Astrocyte (in vitro differentiated cells and primary cell): ENCODE measurements at regions not wholly inside any gene's neighbourhood (a gene's known extent, or its start where the extent isn't known, plus 50 kb on each side); places are given as distances from the start of the nearest gene placed in this dataset.

Experiments used
- DNase-seq: peaks from one replicate; pipeline ENCODE4 v3.0.0-alpha.2; 2010; ENCODE audit warnings: low read depth
- FAIRE-seq: peaks from 2 replicates; lab custom pipeline; 2011; peaks lifted over from hg19 to GRCh38; lab: Jason Lieb, UNC
- H2AFZ ChIP-seq: 2 replicates; pipeline ENCODE4 v1.6.0; 2012; ENCODE audit warnings: low read depth, low read length, inconsistent platforms
- H3K27ac ChIP-seq: 2 replicates; pipeline ENCODE4 v1.5.1; 2011; ENCODE audit warnings: low read depth, low read length, inconsistent platforms
- H3K27me3 ChIP-seq: 2 replicates; pipeline ENCODE4 v1.6.0; 2011; ENCODE audit warnings: low read length, inconsistent platforms; ENCODE audit not compliant: insufficient read depth
- H3K36me3 ChIP-seq: 2 replicates; pipeline ENCODE4 v1.5.1; 2011; ENCODE audit warnings: low read length, inconsistent platforms; ENCODE audit not compliant: insufficient read depth
- H3K4me1 ChIP-seq: 2 replicates; pipeline ENCODE4 v1.5.1; 2011; ENCODE audit warnings: low read length, inconsistent platforms; ENCODE audit not compliant: insufficient read depth
- H3K4me2 ChIP-seq: 2 replicates; pipeline ENCODE4 v1.6.0; 2012; ENCODE audit warnings: low read length, inconsistent platforms
- H3K4me3 ChIP-seq: 2 replicates; pipeline ENCODE4 v1.5.1; 2011; ENCODE audit warnings: low read depth, mild to moderate bottlenecking, low read length, inconsistent platforms; ENCODE audit not compliant: insufficient read depth
- H3K79me2 ChIP-seq: 2 replicates; pipeline ENCODE4 v1.6.0; 2012; ENCODE audit warnings: mild to moderate bottlenecking, low read length, inconsistent platforms; ENCODE audit not compliant: insufficient read depth
- H3K9ac ChIP-seq: 2 replicates; pipeline ENCODE4 v1.6.0; 2012; ENCODE audit warnings: mild to moderate bottlenecking, low read length, inconsistent platforms
- H3K9me3 ChIP-seq: 2 replicates; pipeline ENCODE4 v1.5.1; 2012; ENCODE audit warnings: low read depth, mild to moderate bottlenecking, low read length, inconsistent platforms; ENCODE audit not compliant: insufficient read depth
- H4K20me1 ChIP-seq: 2 replicates; pipeline ENCODE4 v1.6.0; 2012; ENCODE audit warnings: low read length, inconsistent platforms; ENCODE audit not compliant: insufficient read depth
- H3K27ac Mint-ChIP-seq: one replicate; pipeline ENCODE4 v1.8.0; 2021; ENCODE audit warnings: mild to moderate bottlenecking, mixed read lengths; ENCODE audit not compliant: unreplicated experiment
- H3K27me3 Mint-ChIP-seq: one replicate; pipeline ENCODE4 v1.8.0; 2021; ENCODE audit warnings: low read depth, mixed read lengths; ENCODE audit not compliant: unreplicated experiment
- H3K36me3 Mint-ChIP-seq: one replicate; pipeline ENCODE4 v1.8.0; 2021; ENCODE audit warnings: low read depth, mixed read lengths; ENCODE audit not compliant: unreplicated experiment
- H3K4me1 Mint-ChIP-seq: one replicate; pipeline ENCODE4 v1.8.0; 2021; ENCODE audit warnings: low read depth, mixed read lengths; ENCODE audit not compliant: unreplicated experiment
- H3K4me3 Mint-ChIP-seq: one replicate; pipeline ENCODE4 v1.8.0; 2021; ENCODE audit warnings: mild to moderate bottlenecking, moderate library complexity, mixed read lengths; ENCODE audit not compliant: unreplicated experiment
- H3K9me3 Mint-ChIP-seq: one replicate; pipeline ENCODE4 v1.8.0; 2021; ENCODE audit warnings: mild to moderate bottlenecking, mixed read lengths; ENCODE audit not compliant: unreplicated experiment
- CTCF ChIP-seq: IDR thresholded peaks from 2 replicates; pipeline ENCODE4 v1.5.1; 2011; ENCODE audit warnings: low read depth, mild to moderate bottlenecking, inconsistent platforms, low read length, moderate library complexity; ENCODE audit not compliant: insufficient read depth
- EZH2 ChIP-seq: IDR thresholded peaks from 2 replicates; pipeline ENCODE4 v1.6.1; 2012; ENCODE audit warnings: mild to moderate bottlenecking, low read length, inconsistent platforms; ENCODE audit not compliant: insufficient read depth

GRCh38 chrX:9231491-9231890, 197.6 kb upstream of the FAM9B start:
- Histone ChIP-seq H3K27me3 (peaks cover 4% of the 10 kb centered on the region), H3K27ac (no peak overlapping the region), H3K4me2 (no peak overlapping the region), H3K4me3 (no peak overlapping the region), H3K9me3 (no peaks in the 10 kb centered on the region), H3K4me1 (peaks cover 3% of the 10 kb centered on the region), H4K20me1 (no peaks in the 10 kb centered on the region), H3K9ac (no peak overlapping the region), H2AFZ (no peak overlapping the region), H3K79me2 (no peaks in the 10 kb centered on the region), H3K36me3 (no peaks in the 10 kb centered on the region)
- Mint-ChIP-seq H3K4me3 (no peak overlapping the region), H3K27ac (no peak overlapping the region), H3K36me3 (no peaks in the 10 kb centered on the region), H3K9me3 (no peaks in the 10 kb centered on the region), H3K4me1 (peaks cover 7% of the 10 kb centered on the region), H3K27me3 (peaks cover 10% of the 10 kb centered on the region)
- FAIRE-seq (peak; percentile 84), DNase-seq (peak; percentile 14)
- TF ChIP-seq EZH2 (no peak), CTCF (no peak)

DNA sequence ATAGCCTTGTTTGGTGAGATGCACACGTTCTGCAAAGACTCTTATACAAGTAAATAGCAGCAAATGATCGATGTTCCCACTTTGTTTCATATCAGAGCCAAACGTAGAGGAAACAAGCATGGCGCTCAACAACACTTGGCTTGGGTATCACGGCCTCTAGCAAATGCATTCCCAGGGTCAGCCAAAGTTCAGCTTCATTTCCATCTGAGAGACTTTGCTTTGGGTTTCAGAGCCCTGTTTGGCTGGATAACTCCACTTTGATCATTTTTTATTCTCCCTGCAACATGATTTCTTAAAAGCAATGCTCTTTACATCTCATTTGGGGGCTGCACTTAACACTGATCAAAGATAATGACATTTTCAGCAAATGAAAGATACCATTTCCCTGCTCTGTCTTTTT, 199.2 kb upstream of the FAM9B start:
- TF ChIP-seq CTCF (no peak), EZH2 (no peak)
- Histone ChIP-seq H3K4me2 (no peak overlapping the region), H3K4me1 (peaks cover 3% of the 10 kb centered on the region), H3K4me3 (no peak overlapping the region), H3K27me3 (peaks cover 4% of the 10 kb centered on the region), H3K79me2 (no peaks in the 10 kb centered on the region), H3K9ac (no peak overlapping the region), H3K36me3 (no peaks in the 10 kb centered on the region), H4K20me1 (no peaks in the 10 kb centered on the region), H2AFZ (no peak overlapping the region), H3K27ac (no peak overlapping the region), H3K9me3 (no peaks in the 10 kb centered on the region)
- DNase-seq (no peak), FAIRE-seq (no peak)
- H3K4me3 Mint-ChIP-seq: no peak overlapping the region
- H3K27ac Mint-ChIP-seq: no peak overlapping the region
- no peaks in the 10 kb centered on the region for H3K36me3 Mint-ChIP-seq
- H3K9me3 Mint-ChIP-seq: no peaks in the 10 kb centered on the region
- H3K27me3 Mint-ChIP-seq: peaks cover 10% of the 10 kb centered on the region
- H3K4me1 Mint-ChIP-seq: peaks cover 7% of the 10 kb centered on the region

DNA sequence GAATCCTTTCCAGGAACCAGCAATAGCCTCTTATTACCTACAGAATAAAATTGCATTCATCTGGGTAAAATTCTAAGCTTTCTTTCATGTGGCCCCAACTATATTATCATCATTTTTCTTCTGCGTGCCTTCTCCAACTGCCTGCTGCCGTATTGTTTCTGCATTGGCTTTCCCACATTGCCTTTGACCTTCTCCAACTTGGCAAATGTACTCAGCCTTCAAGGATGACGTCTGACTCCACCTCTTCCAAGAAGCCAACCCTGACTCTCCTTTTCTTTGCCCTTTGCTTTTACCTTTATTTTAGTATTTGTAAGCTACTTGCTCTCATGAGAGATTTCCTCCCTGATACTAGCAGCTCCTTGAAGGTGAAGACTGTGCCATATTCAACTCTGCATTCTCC, 200.4 kb upstream of the FAM9B start:
- peaks cover 4% of the 10 kb centered on the region for H3K27me3 ChIP-seq
- H3K36me3 Mint-ChIP-seq: no peaks in the 10 kb centered on the region
- FAIRE-seq (peak; percentile 17), DNase-seq (no peak)
- H3K9me3 ChIP-seq: no peaks in the 10 kb centered on the region
- no peak overlapping the region for H3K9ac ChIP-seq
- no peak overlapping the region for H2AFZ ChIP-seq
- H3K79me2 ChIP-seq: no peaks in the 10 kb centered on the region
- H3K27ac Mint-ChIP-seq: no peak overlapping the region
- H3K27ac ChIP-seq: no peak overlapping the region
- peaks cover 10% of the 10 kb centered on the region for H3K27me3 Mint-ChIP-seq
- no peak overlapping the region for H3K4me3 Mint-ChIP-seq
- H3K4me1 ChIP-seq: peaks cover 3% of the 10 kb centered on the region
- no peaks in the 10 kb centered on the region for H3K36me3 ChIP-seq
- H4K20me1 ChIP-seq: no peaks in the 10 kb centered on the region
- no peak overlapping the region for H3K4me3 ChIP-seq
- TF ChIP-seq CTCF (no peak), EZH2 (no peak)
- H3K4me2 ChIP-seq: no peak overlapping the region
- peaks cover 7% of the 10 kb centered on the region for H3K4me1 Mint-ChIP-seq
- H3K9me3 Mint-ChIP-seq: no peaks in the 10 kb centered on the region
